Activated CD4-positive, alpha-beta T cell treated with anti-CD3 and anti-CD28 coated beads, Interleukin-2, amount 10 ng/mL, durations not matched to agents 24 days and 14 days (primary cell): ENCODE measurements at regions not wholly inside any gene's neighbourhood (a gene's known extent, or its start where the extent isn't known, plus 50 kb on each side); places are given as distances from the start of the nearest gene placed in this dataset.

Experiments used
- DNase-seq: peaks from one replicate; pipeline ENCODE4 v3.0.0; 2022
- H3K27ac Mint-ChIP-seq: one replicate; pipeline ENCODE4 v1.8.0; 2022; ENCODE audit warnings: mild to moderate bottlenecking, mixed read lengths
- H3K27me3 Mint-ChIP-seq: one replicate; pipeline ENCODE4 v1.8.0; 2022; ENCODE audit warnings: mixed read lengths
- H3K36me3 Mint-ChIP-seq: one replicate; pipeline ENCODE4 v1.8.0; 2022; ENCODE audit warnings: low read depth, mild to moderate bottlenecking, mixed read lengths
- H3K4me1 Mint-ChIP-seq: one replicate; pipeline ENCODE4 v1.8.0; 2021; ENCODE audit warnings: mixed read lengths
- H3K4me3 Mint-ChIP-seq: one replicate; pipeline ENCODE4 v1.8.0; 2022; ENCODE audit warnings: mild to moderate bottlenecking, moderate library complexity, mixed read lengths
- H3K9me3 Mint-ChIP-seq: one replicate; pipeline ENCODE4 v1.8.0; 2021; ENCODE audit warnings: mixed read lengths
- intact Hi-C: fragments of 100-400 bp; cut with micrococcal nuclease; formaldehyde crosslinking; loops from one replicate; pipeline ENCODE4 v1.15.1; 2023

DNA sequence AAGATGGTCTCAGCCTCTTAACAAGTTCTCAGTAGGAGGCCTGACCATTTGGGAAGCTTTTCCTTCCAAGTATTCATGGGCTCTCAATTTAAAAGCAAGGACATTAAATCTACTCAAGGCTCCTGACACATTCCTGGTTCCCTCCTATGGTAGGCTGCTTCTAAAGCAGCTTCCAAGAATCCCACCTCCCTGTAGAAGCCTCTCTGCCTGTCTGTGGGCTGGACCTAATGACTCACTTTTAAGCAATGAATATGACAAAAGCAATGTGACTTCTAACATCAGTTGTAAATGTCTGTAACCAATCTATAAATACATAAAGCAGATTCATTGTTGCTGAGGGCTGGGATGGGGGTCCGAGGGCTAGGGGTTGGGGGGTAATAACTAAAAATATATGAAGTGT is 99.5 kb upstream of the FAM9B start:
- intact Hi-C loops = no loop called here
- no peak for DNase-seq
- H3K9me3 Mint-ChIP-seq = peaks cover 4% of the 10 kb centered on the region
- peaks cover 3% of the 10 kb centered on the region for H3K36me3 Mint-ChIP-seq
- H3K27me3 Mint-ChIP-seq = no peaks in the 10 kb centered on the region
- H3K4me1 Mint-ChIP-seq = peaks cover 6% of the 10 kb centered on the region
- H3K4me3 Mint-ChIP-seq = no peak overlapping the region
- no peak overlapping the region for H3K27ac Mint-ChIP-seq

DNA sequence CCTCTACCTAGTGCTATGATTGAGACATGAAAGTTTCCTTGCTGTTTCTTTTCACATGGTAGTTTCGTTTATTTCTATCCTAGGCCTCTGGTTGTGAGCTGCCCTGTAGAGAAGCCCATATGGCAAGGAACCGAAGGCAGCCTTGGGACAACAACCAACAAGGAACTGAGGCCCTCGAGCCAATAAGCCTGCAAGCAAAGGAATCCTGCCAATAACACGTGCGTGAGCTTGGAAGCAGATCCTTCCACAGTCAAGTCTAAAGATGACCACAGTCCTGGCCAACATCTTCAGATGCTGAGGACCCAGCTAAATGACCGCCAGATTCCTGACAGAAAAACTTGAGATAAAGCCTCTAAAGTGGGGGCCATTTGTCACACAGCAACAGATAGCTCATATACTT is 100.4 kb upstream of the FAM9B start:
- no peak overlapping the region for H3K27ac Mint-ChIP-seq
- peaks cover 4% of the 10 kb centered on the region for H3K9me3 Mint-ChIP-seq
- no peaks in the 10 kb centered on the region for H3K27me3 Mint-ChIP-seq
- peaks cover 6% of the 10 kb centered on the region for H3K4me1 Mint-ChIP-seq
- H3K36me3 Mint-ChIP-seq = peaks cover 3% of the 10 kb centered on the region
- intact Hi-C loops = no loop called here
- DNase-seq = no peak
- no peak overlapping the region for H3K4me3 Mint-ChIP-seq

DNA sequence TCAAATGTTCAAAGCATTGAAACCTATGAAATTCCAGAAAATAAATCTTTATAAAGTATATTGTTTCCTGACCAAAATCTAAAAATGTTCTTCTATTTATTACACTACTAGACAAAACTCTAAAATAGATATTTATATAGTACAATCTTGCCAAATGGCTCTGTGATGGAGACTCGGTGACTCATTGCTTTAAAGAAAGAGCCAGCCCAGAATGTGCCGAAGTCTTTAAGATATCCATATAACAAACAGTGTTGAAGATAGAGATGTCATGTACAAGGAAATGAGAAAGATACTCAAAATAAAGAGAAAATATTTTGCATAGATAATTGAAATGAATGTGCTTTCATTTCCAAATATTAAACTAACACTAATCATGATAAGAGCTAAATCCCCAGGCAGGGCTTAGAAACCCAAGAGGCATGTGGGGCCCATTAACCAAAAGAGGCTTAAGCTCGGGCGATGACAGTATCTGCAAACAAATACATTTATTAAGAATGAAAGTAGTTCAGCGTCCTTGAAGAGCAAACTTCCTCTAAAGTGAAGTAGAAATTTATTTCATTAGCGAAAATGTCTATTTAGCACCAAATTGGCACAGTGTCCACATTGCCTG is 102.1 kb upstream of the FAM9B start:
- no peak overlapping the region for H3K4me3 Mint-ChIP-seq
- H3K27me3 Mint-ChIP-seq = no peaks in the 10 kb centered on the region
- peaks cover 3% of the 10 kb centered on the region for H3K4me1 Mint-ChIP-seq
- H3K36me3 Mint-ChIP-seq = peaks cover 3% of the 10 kb centered on the region
- intact Hi-C loops = no loop called here
- peaks cover 4% of the 10 kb centered on the region for H3K9me3 Mint-ChIP-seq
- no peak for DNase-seq
- H3K27ac Mint-ChIP-seq = no peak overlapping the region

DNA sequence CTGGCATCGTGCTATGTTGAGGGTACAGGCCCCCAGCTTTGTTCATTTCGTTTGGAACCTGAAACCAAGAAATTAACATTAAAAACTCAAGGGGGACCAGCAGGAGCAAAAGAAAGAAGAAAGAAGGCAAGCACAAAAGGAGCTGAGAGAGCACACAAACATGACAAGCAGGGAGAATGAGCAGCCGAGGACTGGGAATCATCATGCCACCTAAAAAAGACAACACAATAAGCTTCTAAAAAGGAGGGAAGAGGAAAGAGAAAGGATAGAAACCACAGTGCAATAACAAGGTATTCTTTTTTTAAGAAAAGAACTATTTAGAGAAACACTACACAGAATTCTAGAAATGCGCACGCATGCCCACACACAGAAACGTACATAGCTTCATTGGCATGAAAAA is 103.2 kb upstream of the FAM9B start:
- no peak for DNase-seq
- Mint-ChIP-seq H3K9me3 (peaks cover 4% of the 10 kb centered on the region), H3K36me3 (peaks cover 3% of the 10 kb centered on the region), H3K4me1 (no peaks in the 10 kb centered on the region), H3K27me3 (no peaks in the 10 kb centered on the region), H3K27ac (no peak overlapping the region), H3K4me3 (no peak overlapping the region)
- intact Hi-C loops = no loop called here

DNA sequence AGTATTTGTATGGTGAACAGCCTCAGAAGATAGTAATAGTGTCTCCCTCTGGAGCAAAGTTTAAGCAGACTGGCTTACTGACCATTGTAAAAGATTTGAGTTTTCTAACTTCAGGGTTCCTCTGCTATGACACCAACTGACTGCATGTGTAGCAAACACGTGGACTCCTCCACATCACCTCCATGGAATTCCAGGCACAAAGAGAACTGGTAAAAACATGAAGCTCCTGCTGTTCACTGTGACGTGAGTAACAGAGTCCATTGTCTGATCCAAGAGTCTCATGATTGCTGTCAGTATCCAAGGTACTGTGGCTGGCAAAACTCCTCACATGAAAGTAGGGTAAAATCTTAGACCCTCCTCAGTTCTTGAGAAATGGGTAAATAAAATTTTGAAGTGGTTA is 107.6 kb upstream of the FAM9B start:
- H3K27me3 Mint-ChIP-seq = peaks cover 5% of the 10 kb centered on the region
- intact Hi-C loops = no loop called here
- no peaks in the 10 kb centered on the region for H3K4me1 Mint-ChIP-seq
- H3K9me3 Mint-ChIP-seq = no peaks in the 10 kb centered on the region
- H3K4me3 Mint-ChIP-seq = no peak overlapping the region
- no peak overlapping the region for H3K27ac Mint-ChIP-seq
- DNase-seq = no peak
- H3K36me3 Mint-ChIP-seq = no peaks in the 10 kb centered on the region

DNA sequence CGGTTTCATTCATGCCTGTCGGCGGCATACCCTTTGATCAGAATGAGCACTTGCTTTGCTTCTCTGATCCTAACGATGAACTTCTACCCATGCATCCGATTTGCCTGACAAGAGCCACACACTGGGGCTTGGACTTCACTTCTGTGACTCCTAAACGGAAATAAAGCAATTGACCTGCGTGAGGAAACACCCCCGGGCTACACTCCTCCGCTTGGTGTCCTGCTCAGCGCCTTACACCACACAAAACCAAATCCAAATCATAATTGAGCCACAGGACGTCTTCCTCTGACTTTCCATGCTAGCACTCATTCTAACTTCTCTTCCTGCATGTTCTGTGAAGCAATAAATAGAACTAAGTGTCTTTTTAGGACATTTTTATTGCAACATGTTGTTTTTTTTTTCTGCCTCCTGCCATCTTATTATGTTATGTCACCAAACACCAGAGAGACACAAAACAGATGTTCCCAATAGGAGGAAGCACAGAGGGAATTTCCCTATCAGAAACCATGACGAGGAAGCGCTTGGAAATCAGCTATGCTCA is 110.8 kb upstream of the FAM9B start:
- no peak overlapping the region for H3K4me3 Mint-ChIP-seq

DNA sequence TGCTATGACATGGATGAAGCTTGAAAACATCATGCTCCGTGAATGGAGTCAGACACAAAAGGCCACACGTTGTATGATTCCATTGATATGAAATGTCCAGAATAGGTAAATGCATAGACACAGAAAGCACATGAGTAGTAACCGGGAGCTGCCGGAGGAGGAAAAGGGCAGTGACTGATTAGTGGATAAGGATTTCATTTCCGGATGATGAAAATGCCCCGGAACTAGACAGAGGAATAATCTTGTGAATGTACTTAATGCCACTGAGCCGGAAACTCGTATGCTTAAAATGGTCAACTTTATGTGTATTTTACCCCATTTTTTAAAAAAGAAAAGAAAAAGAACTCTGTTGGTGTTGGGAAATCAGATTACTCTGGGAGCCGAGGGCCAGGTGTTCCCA is 112.7 kb upstream of the FAM9B start:
- Mint-ChIP-seq H3K9me3 (peaks cover 5% of the 10 kb centered on the region), H3K4me1 (no peaks in the 10 kb centered on the region), H3K27me3 (peaks cover 5% of the 10 kb centered on the region), H3K36me3 (peaks cover under 1% of the 10 kb centered on the region), H3K27ac (no peak overlapping the region), H3K4me3 (no peak overlapping the region)
- intact Hi-C loops = no loop called here
- DNase-seq = no peak

More for the DNA sequence above, 110.8 kb upstream of the FAM9B start:
- intact Hi-C loops = no loop called here
- DNase-seq = no peak
- no peaks in the 10 kb centered on the region for H3K4me1 Mint-ChIP-seq
- H3K36me3 Mint-ChIP-seq = no peaks in the 10 kb centered on the region
- peaks cover 5% of the 10 kb centered on the region for H3K27me3 Mint-ChIP-seq
- H3K27ac Mint-ChIP-seq = no peak overlapping the region
- peaks cover 3% of the 10 kb centered on the region for H3K9me3 Mint-ChIP-seq

DNA sequence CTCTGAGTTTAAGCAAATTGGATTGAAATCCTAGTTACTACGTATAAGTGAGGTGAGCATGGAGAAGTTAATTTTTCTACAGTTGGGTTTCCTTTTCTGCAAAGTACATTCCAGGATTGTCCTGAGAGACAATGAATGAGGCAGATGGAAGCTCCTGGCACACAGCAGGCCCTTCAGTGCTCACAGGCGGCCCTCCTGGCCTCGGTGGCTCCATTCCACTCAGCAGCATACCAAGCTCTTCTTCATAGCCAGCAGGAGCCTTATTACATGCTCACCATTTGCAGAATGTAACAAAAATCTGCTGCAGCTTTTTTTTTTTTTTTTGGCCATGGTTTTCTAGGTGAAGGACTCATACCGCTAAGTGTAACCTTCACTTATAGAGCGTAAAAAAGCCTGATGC is 113.2 kb upstream of the FAM9B start:
- Mint-ChIP-seq H3K36me3 (peaks cover 3% of the 10 kb centered on the region), H3K4me1 (no peaks in the 10 kb centered on the region), H3K9me3 (peaks cover 7% of the 10 kb centered on the region), H3K4me3 (no peak overlapping the region), H3K27ac (no peak overlapping the region), H3K27me3 (peaks cover 5% of the 10 kb centered on the region)
- DNase-seq = no peak
- intact Hi-C loops = no loop called here

DNA sequence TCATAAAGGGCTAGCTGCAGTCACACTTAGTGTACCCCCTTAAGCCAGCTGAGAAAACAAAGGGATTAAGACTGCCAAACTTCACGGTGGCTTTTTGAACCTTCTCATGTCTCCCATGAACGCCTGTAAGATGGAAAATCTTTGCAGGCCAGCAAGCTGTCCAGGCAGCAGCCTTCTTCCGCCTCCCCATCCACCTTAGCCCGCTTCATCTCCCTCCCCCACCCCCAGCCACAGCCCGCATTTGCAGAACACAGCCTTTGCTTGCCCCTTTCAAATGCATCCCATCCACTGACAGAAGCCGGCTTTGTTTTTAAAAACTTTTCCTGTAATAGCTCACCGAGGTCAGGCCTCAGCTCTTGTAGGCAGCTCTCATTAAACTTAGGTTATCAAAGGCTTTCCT is 113.8 kb upstream of the FAM9B start:
- Mint-ChIP-seq H3K36me3 (peaks cover 3% of the 10 kb centered on the region), H3K27me3 (peaks cover 5% of the 10 kb centered on the region), H3K9me3 (peaks cover 7% of the 10 kb centered on the region), H3K4me3 (no peak overlapping the region), H3K27ac (no peak overlapping the region), H3K4me1 (no peaks in the 10 kb centered on the region)
- intact Hi-C loops = no loop called here
- DNase-seq = no peak

DNA sequence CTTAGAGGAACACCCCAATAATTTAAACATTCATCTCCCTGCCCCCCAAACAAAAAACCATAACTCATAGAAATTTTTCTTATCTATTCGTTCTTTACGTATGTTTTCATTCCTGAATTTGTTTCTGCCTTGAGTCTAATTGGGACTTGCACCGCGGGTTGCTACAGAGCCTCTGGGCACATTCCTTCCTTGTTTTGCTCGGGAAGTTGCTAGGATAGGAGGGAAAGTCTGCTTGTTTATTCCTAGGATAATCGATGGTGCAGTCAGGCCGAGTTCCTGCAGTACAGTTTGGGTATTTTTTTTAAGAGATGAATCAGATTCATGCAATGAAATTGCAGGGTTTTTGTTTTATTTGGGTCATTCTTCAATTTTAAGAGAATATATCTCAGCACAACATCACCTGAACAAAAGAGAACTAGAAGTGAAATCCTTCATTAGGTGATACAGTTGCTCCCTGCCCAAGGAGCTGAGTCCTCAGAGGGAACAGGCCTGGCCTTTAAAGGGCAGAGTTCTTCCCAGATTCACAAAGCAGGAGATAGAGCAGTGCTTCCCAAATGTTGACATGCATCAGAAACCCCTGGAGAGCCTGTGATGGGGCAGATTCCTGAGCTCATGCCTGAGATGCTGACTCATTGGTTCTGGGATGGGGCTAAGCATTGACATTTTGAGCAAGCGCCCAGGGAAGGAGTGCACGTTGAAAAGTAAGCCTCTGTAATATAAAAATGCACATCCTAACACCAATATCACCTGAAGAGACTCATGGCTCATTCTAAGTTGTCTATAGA is 114.9 kb upstream of the FAM9B start:
- no peak overlapping the region for H3K27ac Mint-ChIP-seq
- intact Hi-C loops = no loop called here
- H3K4me3 Mint-ChIP-seq = no peak overlapping the region
- DNase-seq = no peak
- peaks cover 5% of the 10 kb centered on the region for H3K27me3 Mint-ChIP-seq
- peaks cover 9% of the 10 kb centered on the region for H3K36me3 Mint-ChIP-seq
- peaks cover 13% of the 10 kb centered on the region for H3K9me3 Mint-ChIP-seq
- peaks cover 5% of the 10 kb centered on the region for H3K4me1 Mint-ChIP-seq

DNA sequence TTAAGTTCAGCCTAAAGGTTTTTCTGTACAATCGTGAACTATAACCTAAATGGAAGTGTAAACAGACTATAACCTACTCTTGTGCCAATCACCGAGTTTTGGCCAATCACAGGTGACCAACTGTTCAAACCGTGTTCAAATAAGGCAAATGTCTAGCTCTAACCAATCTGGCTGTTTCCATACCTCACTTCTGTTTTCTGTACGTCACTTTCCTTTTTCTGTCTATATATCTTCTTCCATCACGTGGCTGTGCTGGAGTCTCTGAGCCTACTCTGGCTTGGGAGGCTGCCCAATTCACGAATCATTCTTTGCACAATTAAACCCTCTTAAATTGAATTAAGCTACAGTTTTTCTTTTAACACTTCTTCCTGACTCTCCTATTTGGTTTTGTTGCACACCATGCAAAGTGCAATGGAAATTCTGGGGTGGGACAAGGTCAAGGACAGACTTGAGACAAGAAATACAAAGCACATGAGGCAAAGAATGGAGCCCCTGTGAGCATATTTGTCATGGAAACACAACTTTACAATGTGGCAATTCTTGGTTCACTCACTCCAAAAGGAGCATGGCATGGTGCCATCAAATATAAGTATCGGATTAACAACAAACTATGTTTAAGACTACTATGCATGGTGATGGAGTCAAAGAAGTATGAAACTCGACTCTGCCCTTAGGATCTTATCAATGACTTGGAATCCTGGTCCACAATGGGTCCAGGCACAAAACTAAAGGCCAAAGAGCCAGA is 115.7 kb upstream of the FAM9B start:
- Mint-ChIP-seq H3K9me3 (peaks cover 13% of the 10 kb centered on the region), H3K27me3 (peaks cover 5% of the 10 kb centered on the region), H3K4me1 (peaks cover 5% of the 10 kb centered on the region), H3K4me3 (no peak overlapping the region), H3K36me3 (peaks cover 9% of the 10 kb centered on the region), H3K27ac (no peak overlapping the region)
- intact Hi-C loops = no loop called here
- DNase-seq = no peak

DNA sequence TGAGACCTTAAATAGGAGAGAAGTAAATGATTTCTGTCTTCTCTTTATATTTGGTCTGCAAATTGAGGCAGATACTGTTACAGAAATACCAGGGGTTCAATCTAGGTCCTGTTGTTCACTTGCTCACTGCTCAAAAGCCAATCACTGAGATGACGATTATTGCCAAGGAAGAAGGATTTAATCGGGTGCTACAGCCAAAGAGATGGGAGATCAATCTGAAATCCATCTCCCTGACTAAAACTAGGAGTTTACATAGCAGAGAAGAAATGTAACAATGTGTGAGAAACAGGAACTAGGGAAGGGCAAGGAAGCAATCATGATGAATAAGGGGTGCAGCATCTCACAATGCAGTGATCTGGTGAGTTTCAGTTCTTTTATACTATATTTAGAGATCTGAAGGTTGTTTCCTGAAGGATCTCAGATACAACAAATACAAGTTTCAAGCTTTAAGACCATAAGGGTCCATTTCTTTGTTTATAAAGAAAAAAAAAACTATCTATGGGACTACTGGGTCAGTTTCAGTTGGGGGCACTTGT is 117.9 kb upstream of the FAM9B start:
- no peak overlapping the region for H3K4me3 Mint-ChIP-seq
- no peak overlapping the region for H3K27ac Mint-ChIP-seq
- H3K9me3 Mint-ChIP-seq = peaks cover 17% of the 10 kb centered on the region
- no peak for DNase-seq
- H3K4me1 Mint-ChIP-seq = peaks cover 7% of the 10 kb centered on the region
- H3K36me3 Mint-ChIP-seq = peaks cover 11% of the 10 kb centered on the region
- no peaks in the 10 kb centered on the region for H3K27me3 Mint-ChIP-seq
- intact Hi-C loops = no loop called here

DNA sequence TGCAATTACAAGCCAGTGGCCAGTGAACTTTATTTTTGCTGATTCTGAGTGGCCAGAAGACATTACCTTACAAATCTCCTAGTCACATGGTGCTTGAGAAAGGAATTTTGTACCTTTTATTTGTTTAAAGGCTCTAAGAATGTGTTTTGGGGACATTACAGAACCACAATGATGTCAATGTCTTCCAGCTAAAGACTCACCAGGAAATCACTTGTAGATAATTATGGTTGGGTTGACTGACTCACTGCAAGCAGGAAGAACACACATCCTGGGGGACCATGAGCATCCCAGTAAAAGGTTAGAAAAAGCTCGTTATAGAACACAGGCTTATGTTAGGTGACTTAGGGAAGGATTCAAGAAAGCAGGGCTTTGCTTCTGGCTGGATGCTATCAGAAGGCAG is 119.4 kb upstream of the FAM9B start:
- Mint-ChIP-seq H3K4me3 (peak overlapping the region; percentile 28), H3K27ac (peak overlapping the region; percentile 79), H3K9me3 (peaks cover 19% of the 10 kb centered on the region), H3K36me3 (peaks cover 11% of the 10 kb centered on the region), H3K27me3 (no peaks in the 10 kb centered on the region), H3K4me1 (peaks cover 7% of the 10 kb centered on the region)
- no peak for DNase-seq
- intact Hi-C loops = no loop called here

DNA sequence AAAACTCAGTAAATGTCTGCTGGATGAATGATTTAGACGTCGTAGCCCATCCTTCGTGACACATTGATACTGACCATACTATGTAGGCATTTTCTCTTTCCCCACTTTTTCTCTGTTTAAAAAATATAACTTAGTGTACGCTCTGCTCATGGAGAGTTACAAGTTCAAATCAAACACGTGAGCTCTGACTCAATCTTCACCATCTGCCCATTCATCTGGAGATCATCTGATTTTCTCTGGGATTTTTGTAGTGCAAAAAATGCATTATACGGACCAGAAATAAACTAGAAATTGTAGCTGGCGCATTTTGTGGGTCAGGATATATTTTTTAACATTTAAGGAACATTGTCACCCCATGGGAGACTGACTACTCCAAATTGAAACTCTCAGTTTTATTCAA is 124.7 kb upstream of the FAM9B start:
- intact Hi-C loops = no loop called here
- peaks cover 19% of the 10 kb centered on the region for H3K9me3 Mint-ChIP-seq

More for the DNA sequence above, 124.7 kb upstream of the FAM9B start:
- Mint-ChIP-seq H3K27ac (no peak overlapping the region), H3K4me1 (peaks cover 12% of the 10 kb centered on the region), H3K27me3 (no peaks in the 10 kb centered on the region), H3K36me3 (peaks cover 6% of the 10 kb centered on the region), H3K4me3 (no peak overlapping the region)
- no peak for DNase-seq
